HepG2 (cell line): ENCODE measurements at regions not wholly inside any gene's neighbourhood (a gene's known extent, or its start where the extent isn't known, plus 50 kb on each side); places are given as distances from the start of the nearest gene placed in this dataset.

Source experiments
- ATAC-seq: fragments of 200-7000 bp; cut with Tn5 transposase; 3 replicates; pipeline ENCODE4 v1.9.1; 2020; ENCODE audit warnings: mild to moderate bottlenecking, moderate library complexity
- BruUV-seq: library from RNA; stranded (reverse); fragments of 400-500 nt; replicated peaks from 2 replicates; lab custom pipeline; 2021; lab: Mats Ljungman, UMichigan
- CTCF ChIA-PET: fragments of 300-600 bp; formaldehyde crosslinking; extraction: SDS; loops from one replicate; lab custom pipeline; 2021; ENCODE audit warnings: low total read pairs, inconsistent platforms, low intra/inter-chr PET ratio; lab: Yijun Ruan, JAX
- POLR2A ChIA-PET: fragments of 350-600 bp; sonication (Branson Sonifier 250); formaldehyde crosslinking; loops from one replicate; lab custom pipeline; 2020; ENCODE audit warnings: antibody characterized with exemption, inconsistent platforms; lab: Yijun Ruan, JAX
- DNase-seq: peaks from one replicate; pipeline ENCODE4 v3.0.0-alpha.2; 2015; ENCODE audit warnings: low spot score
- FAIRE-seq: peaks from 3 replicates; lab custom pipeline; 2011; peaks lifted over from hg19 to GRCh38; lab: Jason Lieb, UNC
- H2AFZ ChIP-seq: one replicate; pipeline ENCODE4 v1.6.1; 2011; ENCODE audit warnings: low read length, inconsistent platforms
- H3K27ac ChIP-seq: fragments of 300-600 bp; 3 replicates; pipeline ENCODE4 v1.8.0; 2011; ENCODE audit warnings: mixed run types, mild to moderate bottlenecking, mixed read lengths, low read length, inconsistent platforms; ENCODE audit not compliant: insufficient read depth; ENCODE audit errors: extremely low read length
- H3K27me3 ChIP-seq, 2 experiments: fragments of 200-600 bp in 1 of 2; 2 replicates in 1 of 2; 3 replicates in 1 of 2; pipeline versions ENCODE4 v1.6.0 to v1.8.0; 2011; ENCODE audit warnings: low read length in 2 of 2, mild to moderate bottlenecking in 2 of 2, moderate library complexity in 2 of 2, inconsistent platforms in 1 of 2; ENCODE audit not compliant: insufficient read depth in 2 of 2, control insufficient read depth in 1 of 2
- H3K36me3 ChIP-seq, 2 experiments: fragments of 200-600 bp in 1 of 2; replicated peaks in 1 of 2; 2 replicates in 1 of 2; 3 replicates in 1 of 2; pipeline versions ENCODE4 v1.5.1 to v1.8.0; 2011; ENCODE audit warnings: low read length in 2 of 2, inconsistent platforms in 1 of 2; ENCODE audit not compliant: insufficient read depth in 2 of 2, control insufficient read depth in 1 of 2
- H3K4me1 ChIP-seq: 2 replicates; pipeline ENCODE4 v1.5.1; 2012; ENCODE audit warnings: low read length, inconsistent platforms; ENCODE audit not compliant: insufficient read depth
- H3K4me2 ChIP-seq: 2 replicates; pipeline ENCODE4 v1.6.0; 2011; ENCODE audit warnings: low read depth, low read length, inconsistent platforms
- H3K4me3 ChIP-seq, 3 experiments: fragments of 200-600 bp in 1 of 3; sonication (generic), shearing (Covaris generic) in 1 of 3; replicated peaks in 1 of 3; 2 replicates each; pipeline ENCODE4 v1.5.1; 2011 to 2016; ENCODE audit warnings: low read length in 3 of 3, inconsistent platforms in 2 of 3, low read depth in 2 of 3, mild to moderate bottlenecking in 2 of 3, control low read depth in 1 of 3, mixed read lengths in 1 of 3; ENCODE audit not compliant: insufficient read depth in 1 of 3
- H3K79me2 ChIP-seq: one replicate; pipeline ENCODE4 v1.6.1; 2011; ENCODE audit warnings: low read length, inconsistent platforms; ENCODE audit not compliant: insufficient read depth
- H3K9ac ChIP-seq: 2 replicates; pipeline ENCODE4 v1.6.0; 2011; ENCODE audit warnings: mild to moderate bottlenecking, low read depth, low read length, inconsistent platforms; ENCODE audit not compliant: insufficient read depth
- H3K9me3 ChIP-seq: 2 replicates; pipeline ENCODE4 v1.5.1; 2012; ENCODE audit warnings: mild to moderate bottlenecking, low read length
- H4K20me1 ChIP-seq: 2 replicates; pipeline ENCODE4 v1.6.0; 2011; ENCODE audit warnings: inconsistent platforms, mild to moderate bottlenecking, low read length, moderate library complexity; ENCODE audit not compliant: insufficient read depth
- ATRX ChIP-seq: sonication (generic); formaldehyde crosslinking; IDR thresholded peaks from 2 replicates; pipeline ENCODE4 v1.4.0; 2020; ENCODE audit warnings: missing genetic modification reagents, borderline replicate concordance
- CCDC6 ChIP-seq: sonication (generic); formaldehyde crosslinking; IDR thresholded peaks from 2 replicates; pipeline ENCODE4 v1.8.1; 2022; ENCODE audit warnings: mild to moderate bottlenecking, missing genetic modification reagents, moderate library complexity
- TBP ChIP-seq: sonication (generic); formaldehyde crosslinking; IDR thresholded peaks from 2 replicates; pipeline ENCODE4 v1.5.0; 2020; ENCODE audit warnings: missing genetic modification reagents
- ZNF234 ChIP-seq: sonication (generic); formaldehyde crosslinking; conservative IDR thresholded peaks from 2 replicates; pipeline ENCODE4 v1.5.1; 2020; ENCODE audit warnings: mild to moderate bottlenecking, missing genetic modification reagents
- ZNF335 ChIP-seq: sonication (generic); formaldehyde crosslinking; IDR thresholded peaks from 2 replicates; pipeline ENCODE4 v1.4.0; 2020; ENCODE audit warnings: missing genetic modification reagents
- WGBS: methylation state at CpG from one replicate; pipeline ENCODE4 v1.1.6; 2017; ENCODE audit warnings: low lambda C conversion rate; 5-methylcytosine and 5-hydroxymethylcytosine counted together
- in situ Hi-C: cut with HindIII; loops from 2 replicates; pipeline ENCODE4 v1.10.0; 2017; ENCODE audit warnings: low pct_unique_long_range_greater_than_20kb; ENCODE audit not compliant: extremely low pct_ligation_motif_present
- intact Hi-C: fragments of 100-400 bp; cut with micrococcal nuclease; formaldehyde crosslinking; loops from one replicate; pipeline ENCODE4 v1.10.0; 2022; ENCODE audit not compliant: unreplicated experiment
- TF ChIP-seq, protein P1 (sequence below): sonication (generic); formaldehyde crosslinking; IDR thresholded peaks from 2 replicates; pipeline ENCODE4 v1.4.0; 2020; ENCODE audit warnings: low read depth, missing genetic modification reagents
- TF ChIP-seq, protein P2 (sequence below): sonication (generic); formaldehyde crosslinking; IDR thresholded peaks from 2 replicates; pipeline ENCODE4 v1.5.0; 2020; ENCODE audit warnings: mild to moderate bottlenecking, missing genetic modification reagents, borderline replicate concordance
- TF ChIP-seq, protein P3 (sequence below): sonication (generic); formaldehyde crosslinking; IDR thresholded peaks from 2 replicates; pipeline ENCODE4 v1.4.0; 2020; ENCODE audit warnings: missing genetic modification reagents

DNA sequence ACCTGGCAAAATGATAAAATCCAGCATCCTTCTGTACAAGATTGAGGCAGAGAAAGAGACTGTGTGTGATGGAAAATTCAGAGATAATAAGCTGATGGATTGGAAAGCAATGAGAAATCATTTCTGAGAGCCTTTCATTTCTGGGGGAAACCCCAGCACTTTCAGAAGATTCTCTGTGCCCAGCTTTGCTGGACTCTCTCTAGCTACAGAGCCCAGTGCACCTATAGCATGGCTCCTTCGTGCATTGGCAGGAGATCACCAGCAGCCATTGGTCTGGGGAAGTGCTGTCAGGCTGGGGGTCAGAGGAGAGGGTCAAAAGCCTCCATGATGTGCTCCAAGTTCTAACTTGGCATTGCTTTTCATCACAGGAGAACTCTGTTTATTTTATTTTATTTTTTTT, 259.9 kb downstream of the SOX9 start:
- H3K27ac ChIP-seq = no peak overlapping the region
- peaks cover 19% of the 10 kb centered on the region for H3K4me1 ChIP-seq
- intact Hi-C loops (no loop called here), in situ Hi-C loops (no loop called here)
- BruUV-seq = no TSS peak
- H3K9me3 ChIP-seq = no peaks in the 10 kb centered on the region
- peaks cover 1 to 10% of the 10 kb centered on the region in 2 experiments; a peak in 3 of 5 replicates for H3K36me3 ChIP-seq
- WGBS = 92% methylated on average over 1 of the region's 1 CpG
- ChIA-PET POLR2A (interaction anchor here (1.0 kb wide), 1 partner anchor 260 kb away, joined by 3 read pairs; the partner anchor contains the start of gene SOX9), CTCF (no interaction called here)
- ATAC-seq (no peak), FAIRE-seq (no peak), DNase-seq (no peak)
- H3K79me2 ChIP-seq = no peaks in the 10 kb centered on the region
- H3K9ac ChIP-seq = no peak overlapping the region
- H3K4me3 ChIP-seq = no peak overlapping the region
- H3K27me3 ChIP-seq = no peaks in the 10 kb centered on the region
- TF ChIP-seq ZNF234 (no peak), ATRX (no peak), CCDC6 (no peak), TBP (CRISPR knock-in tag) (no peak), ZNF335 (CRISPR knock-in tag) (no peak)
- TF ChIP-seq, protein P1, sequence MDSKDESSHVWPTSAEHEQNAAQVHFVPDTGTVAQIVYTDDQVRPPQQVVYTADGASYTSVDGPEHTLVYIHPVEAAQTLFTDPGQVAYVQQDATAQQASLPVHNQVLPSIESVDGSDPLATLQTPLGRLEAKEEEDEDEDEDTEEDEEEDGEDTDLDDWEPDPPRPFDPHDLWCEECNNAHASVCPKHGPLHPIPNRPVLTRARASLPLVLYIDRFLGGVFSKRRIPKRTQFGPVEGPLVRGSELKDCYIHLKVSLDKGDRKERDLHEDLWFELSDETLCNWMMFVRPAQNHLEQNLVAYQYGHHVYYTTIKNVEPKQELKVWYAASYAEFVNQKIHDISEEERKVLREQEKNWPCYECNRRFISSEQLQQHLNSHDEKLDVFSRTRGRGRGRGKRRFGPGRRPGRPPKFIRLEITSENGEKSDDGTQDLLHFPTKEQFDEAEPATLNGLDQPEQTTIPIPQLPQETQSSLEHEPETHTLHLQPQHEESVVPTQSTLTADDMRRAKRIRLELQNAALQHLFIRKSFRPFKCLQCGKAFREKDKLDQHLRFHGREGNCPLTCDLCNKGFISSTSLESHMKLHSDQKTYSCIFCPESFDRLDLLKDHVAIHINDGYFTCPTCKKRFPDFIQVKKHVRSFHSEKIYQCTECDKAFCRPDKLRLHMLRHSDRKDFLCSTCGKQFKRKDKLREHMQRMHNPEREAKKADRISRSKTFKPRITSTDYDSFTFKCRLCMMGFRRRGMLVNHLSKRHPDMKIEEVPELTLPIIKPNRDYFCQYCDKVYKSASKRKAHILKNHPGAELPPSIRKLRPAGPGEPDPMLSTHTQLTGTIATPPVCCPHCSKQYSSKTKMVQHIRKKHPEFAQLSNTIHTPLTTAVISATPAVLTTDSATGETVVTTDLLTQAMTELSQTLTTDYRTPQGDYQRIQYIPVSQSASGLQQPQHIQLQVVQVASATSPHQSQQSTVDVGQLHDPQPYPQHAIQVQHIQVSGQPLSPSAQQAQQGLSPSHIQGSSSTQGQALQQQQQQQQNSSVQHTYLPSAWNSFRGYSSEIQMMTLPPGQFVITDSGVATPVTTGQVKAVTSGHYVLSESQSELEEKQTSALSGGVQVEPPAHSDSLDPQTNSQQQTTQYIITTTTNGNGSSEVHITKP = no peak
- TF ChIP-seq, protein P2, sequence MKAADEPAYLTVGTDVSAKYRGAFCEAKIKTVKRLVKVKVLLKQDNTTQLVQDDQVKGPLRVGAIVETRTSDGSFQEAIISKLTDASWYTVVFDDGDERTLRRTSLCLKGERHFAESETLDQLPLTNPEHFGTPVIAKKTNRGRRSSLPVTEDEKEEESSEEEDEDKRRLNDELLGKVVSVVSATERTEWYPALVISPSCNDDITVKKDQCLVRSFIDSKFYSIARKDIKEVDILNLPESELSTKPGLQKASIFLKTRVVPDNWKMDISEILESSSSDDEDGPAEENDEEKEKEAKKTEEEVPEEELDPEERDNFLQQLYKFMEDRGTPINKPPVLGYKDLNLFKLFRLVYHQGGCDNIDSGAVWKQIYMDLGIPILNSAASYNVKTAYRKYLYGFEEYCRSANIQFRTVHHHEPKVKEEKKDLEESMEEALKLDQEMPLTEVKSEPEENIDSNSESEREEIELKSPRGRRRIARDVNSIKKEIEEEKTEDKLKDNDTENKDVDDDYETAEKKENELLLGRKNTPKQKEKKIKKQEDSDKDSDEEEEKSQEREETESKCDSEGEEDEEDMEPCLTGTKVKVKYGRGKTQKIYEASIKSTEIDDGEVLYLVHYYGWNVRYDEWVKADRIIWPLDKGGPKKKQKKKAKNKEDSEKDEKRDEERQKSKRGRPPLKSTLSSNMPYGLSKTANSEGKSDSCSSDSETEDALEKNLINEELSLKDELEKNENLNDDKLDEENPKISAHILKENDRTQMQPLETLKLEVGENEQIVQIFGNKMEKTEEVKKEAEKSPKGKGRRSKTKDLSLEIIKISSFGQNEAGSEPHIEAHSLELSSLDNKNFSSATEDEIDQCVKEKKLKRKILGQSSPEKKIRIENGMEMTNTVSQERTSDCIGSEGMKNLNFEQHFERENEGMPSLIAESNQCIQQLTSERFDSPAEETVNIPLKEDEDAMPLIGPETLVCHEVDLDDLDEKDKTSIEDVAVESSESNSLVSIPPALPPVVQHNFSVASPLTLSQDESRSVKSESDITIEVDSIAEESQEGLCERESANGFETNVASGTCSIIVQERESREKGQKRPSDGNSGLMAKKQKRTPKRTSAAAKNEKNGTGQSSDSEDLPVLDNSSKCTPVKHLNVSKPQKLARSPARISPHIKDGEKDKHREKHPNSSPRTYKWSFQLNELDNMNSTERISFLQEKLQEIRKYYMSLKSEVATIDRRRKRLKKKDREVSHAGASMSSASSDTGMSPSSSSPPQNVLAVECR (CRISPR knock-in tag) = no peak
- TF ChIP-seq, protein P3, sequence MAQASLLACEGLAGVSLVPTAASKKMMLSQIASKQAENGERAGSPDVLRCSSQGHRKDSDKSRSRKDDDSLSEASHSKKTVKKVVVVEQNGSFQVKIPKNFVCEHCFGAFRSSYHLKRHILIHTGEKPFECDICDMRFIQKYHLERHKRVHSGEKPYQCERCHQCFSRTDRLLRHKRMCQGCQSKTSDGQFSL (CRISPR knock-in tag) = no peak
- H4K20me1 ChIP-seq = no peaks in the 10 kb centered on the region
- no peak overlapping the region for H2AFZ ChIP-seq
- no peak overlapping the region for H3K4me2 ChIP-seq
